ENCODE measurements at regions not wholly inside any gene's neighbourhood (a gene's known extent, or its start where the extent isn't known, plus 50 kb on each side); places are given as distances from the start of the nearest gene placed in this dataset.

DNA sequence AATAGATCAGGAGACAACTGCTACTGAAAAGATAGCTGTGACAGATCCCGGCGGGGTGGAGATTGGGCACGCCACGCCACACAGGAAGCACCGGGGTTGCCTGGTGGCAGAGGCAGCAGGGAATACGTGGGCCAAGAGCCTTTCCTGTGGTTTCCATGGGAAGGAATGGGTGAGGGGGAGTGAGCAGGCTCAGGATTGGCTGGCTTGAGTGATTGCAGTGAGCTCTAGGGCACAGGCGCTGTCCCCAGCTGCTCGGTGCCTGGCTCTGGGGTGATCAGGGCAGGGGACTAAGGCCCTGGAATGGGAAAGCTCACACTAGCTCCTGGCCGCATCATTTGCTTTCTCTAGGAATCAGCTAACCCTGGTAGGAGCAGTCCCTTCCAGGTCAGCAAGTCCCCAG, 166.1 kb downstream of the USP12 start:
- WGBS (ENCODE audit: insufficient coverage, insufficient replicate concordance, low lambda C conversion rate, missing lambda C conversion rate): 82% methylated on average over 9 of the region's 9 CpGs
- ATAC-seq: no peak
- ChIA-PET POLR2A (no interaction called here), RAD21 (ENCODE audit: unreplicated experiment) (no interaction called here), CTCF (interaction anchor here (1.0 kb wide), 1 partner anchor 20 kb away, joined by 4 read pairs; no protein-coding TSS in a partner anchor), SMC1A (ENCODE audit: uncharacterized antibody, unreplicated experiment) (no interaction called here)
- H3K36me3 ChIP-seq (ENCODE audit: control insufficient read depth in 2 of 2, insufficient read depth in 2 of 2, low read length in 1 of 2): no peaks in the 10 kb centered on the region
- H3K27ac ChIP-seq (ENCODE audit: control insufficient read depth, insufficient read depth): no peak overlapping the region
- H3K27me3 ChIP-seq (replicated peaks in 1 of 2; ENCODE audit: control insufficient read depth in 2 of 2, insufficient read depth in 2 of 2, low read length in 1 of 2): peaks cover 7 to 10% of the 10 kb centered on the region in 2 experiments
- no peak overlapping the region for H2AFZ ChIP-seq (ENCODE audit: control insufficient read depth, low read depth, low read length)
- H3K4me2 ChIP-seq (ENCODE audit: control insufficient read depth, insufficient read depth): no peak overlapping the region
- H3K9me3 ChIP-seq (replicated peaks; ENCODE audit: control insufficient read depth, insufficient read depth, low read length): no peaks in the 10 kb centered on the region
- FAIRE-seq: no peak
- intact Hi-C loops (cut with micrococcal nuclease; ENCODE audit: unreplicated experiment): no loop called here
- H4K20me1 ChIP-seq (ENCODE audit: control insufficient read depth, insufficient read depth): no peaks in the 10 kb centered on the region
- no peak for DNase-seq (ENCODE audit: low read depth, low spot score)
- H3K9ac ChIP-seq (ENCODE audit: control insufficient read depth, insufficient read depth, low read length): no peak overlapping the region
- no peaks in the 10 kb centered on the region for H3K4me1 ChIP-seq (ENCODE audit: control insufficient read depth, insufficient read depth, low read length)
- H3K4me3 ChIP-seq: no peak overlapping the region
- H3K79me2 ChIP-seq (ENCODE audit: control insufficient read depth, insufficient read depth, low read length): no peaks in the 10 kb centered on the region
- no TSS peak for BruUV-seq (replicated peaks)
- in situ Hi-C loops (cut with MboI): no loop called here
- TF ChIP-seq, protein P1, sequence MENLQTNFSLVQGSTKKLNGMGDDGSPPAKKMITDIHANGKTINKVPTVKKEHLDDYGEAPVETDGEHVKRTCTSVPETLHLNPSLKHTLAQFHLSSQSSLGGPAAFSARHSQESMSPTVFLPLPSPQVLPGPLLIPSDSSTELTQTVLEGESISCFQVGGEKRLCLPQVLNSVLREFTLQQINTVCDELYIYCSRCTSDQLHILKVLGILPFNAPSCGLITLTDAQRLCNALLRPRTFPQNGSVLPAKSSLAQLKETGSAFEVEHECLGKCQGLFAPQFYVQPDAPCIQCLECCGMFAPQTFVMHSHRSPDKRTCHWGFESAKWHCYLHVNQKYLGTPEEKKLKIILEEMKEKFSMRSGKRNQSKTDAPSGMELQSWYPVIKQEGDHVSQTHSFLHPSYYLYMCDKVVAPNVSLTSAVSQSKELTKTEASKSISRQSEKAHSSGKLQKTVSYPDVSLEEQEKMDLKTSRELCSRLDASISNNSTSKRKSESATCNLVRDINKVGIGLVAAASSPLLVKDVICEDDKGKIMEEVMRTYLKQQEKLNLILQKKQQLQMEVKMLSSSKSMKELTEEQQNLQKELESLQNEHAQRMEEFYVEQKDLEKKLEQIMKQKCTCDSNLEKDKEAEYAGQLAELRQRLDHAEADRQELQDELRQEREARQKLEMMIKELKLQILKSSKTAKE (IDR thresholded peaks at IDR 0.05; ENCODE audit: low read depth, poor library complexity, severe bottlenecking): no peak
- no peak for TF ChIP-seq SUPT20H (IDR thresholded peaks at IDR 0.05; ENCODE audit: borderline replicate concordance, control insufficient read depth, low read depth, low read length)
- TF ChIP-seq CBX5 (IDR thresholded peaks at IDR 0.05; ENCODE audit: low read depth): no peak
- no peak for TF ChIP-seq RAD51 (IDR thresholded peaks at IDR 0.05)
- TF ChIP-seq JUND (IDR thresholded peaks at IDR 0.05; ENCODE audit: low read depth, low read length): no peak
- TF ChIP-seq ZSCAN29 (IDR thresholded peaks at IDR 0.05): no peak
- no peak for TF ChIP-seq SUZ12 (IDR thresholded peaks at IDR 0.05; ENCODE audit: unreplicated experiment)
- TF ChIP-seq, protein P2, sequence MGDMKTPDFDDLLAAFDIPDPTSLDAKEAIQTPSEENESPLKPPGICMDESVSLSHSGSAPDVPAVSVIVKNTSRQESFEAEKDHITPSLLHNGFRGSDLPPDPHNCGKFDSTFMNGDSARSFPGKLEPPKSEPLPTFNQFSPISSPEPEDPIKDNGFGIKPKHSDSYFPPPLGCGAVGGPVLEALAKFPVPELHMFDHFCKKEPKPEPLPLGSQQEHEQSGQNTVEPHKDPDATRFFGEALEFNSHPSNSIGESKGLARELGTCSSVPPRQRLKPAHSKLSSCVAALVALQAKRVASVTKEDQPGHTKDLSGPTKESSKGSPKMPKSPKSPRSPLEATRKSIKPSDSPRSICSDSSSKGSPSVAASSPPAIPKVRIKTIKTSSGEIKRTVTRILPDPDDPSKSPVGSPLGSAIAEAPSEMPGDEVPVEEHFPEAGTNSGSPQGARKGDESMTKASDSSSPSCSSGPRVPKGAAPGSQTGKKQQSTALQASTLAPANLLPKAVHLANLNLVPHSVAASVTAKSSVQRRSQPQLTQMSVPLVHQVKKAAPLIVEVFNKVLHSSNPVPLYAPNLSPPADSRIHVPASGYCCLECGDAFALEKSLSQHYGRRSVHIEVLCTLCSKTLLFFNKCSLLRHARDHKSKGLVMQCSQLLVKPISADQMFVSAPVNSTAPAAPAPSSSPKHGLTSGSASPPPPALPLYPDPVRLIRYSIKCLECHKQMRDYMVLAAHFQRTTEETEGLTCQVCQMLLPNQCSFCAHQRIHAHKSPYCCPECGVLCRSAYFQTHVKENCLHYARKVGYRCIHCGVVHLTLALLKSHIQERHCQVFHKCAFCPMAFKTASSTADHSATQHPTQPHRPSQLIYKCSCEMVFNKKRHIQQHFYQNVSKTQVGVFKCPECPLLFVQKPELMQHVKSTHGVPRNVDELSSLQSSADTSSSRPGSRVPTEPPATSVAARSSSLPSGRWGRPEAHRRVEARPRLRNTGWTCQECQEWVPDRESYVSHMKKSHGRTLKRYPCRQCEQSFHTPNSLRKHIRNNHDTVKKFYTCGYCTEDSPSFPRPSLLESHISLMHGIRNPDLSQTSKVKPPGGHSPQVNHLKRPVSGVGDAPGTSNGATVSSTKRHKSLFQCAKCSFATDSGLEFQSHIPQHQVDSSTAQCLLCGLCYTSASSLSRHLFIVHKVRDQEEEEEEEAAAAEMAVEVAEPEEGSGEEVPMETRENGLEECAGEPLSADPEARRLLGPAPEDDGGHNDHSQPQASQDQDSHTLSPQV (IDR thresholded peaks at IDR 0.05): no peak
- TF ChIP-seq TCF7 (IDR thresholded peaks at IDR 0.05; ENCODE audit: borderline replicate concordance): no peak
- TF ChIP-seq POU2F2 (IDR thresholded peaks at IDR 0.05; ENCODE audit: borderline replicate concordance, low read depth, low read length): no peak
- no peak for TF ChIP-seq KAT2A (conservative IDR thresholded peaks at IDR 0.05; ENCODE audit: control insufficient read depth, low read depth, low read length)
- TF ChIP-seq, protein P3, sequence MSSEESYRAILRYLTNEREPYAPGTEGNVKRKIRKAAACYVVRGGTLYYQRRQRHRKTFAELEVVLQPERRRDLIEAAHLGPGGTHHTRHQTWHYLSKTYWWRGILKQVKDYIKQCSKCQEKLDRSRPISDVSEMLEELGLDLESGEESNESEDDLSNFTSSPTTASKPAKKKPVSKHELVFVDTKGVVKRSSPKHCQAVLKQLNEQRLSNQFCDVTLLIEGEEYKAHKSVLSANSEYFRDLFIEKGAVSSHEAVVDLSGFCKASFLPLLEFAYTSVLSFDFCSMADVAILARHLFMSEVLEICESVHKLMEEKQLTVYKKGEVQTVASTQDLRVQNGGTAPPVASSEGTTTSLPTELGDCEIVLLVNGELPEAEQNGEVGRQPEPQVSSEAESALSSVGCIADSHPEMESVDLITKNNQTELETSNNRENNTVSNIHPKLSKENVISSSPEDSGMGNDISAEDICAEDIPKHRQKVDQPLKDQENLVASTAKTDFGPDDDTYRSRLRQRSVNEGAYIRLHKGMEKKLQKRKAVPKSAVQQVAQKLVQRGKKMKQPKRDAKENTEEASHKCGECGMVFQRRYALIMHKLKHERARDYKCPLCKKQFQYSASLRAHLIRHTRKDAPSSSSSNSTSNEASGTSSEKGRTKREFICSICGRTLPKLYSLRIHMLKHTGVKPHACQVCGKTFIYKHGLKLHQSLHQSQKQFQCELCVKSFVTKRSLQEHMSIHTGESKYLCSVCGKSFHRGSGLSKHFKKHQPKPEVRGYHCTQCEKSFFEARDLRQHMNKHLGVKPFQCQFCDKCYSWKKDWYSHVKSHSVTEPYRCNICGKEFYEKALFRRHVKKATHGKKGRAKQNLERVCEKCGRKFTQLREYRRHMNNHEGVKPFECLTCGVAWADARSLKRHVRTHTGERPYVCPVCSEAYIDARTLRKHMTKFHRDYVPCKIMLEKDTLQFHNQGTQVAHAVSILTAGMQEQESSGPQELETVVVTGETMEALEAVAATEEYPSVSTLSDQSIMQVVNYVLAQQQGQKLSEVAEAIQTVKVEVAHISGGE (CRISPR knock-in tag; IDR thresholded peaks at IDR 0.05): no peak
- TF ChIP-seq RELA (IDR thresholded peaks at IDR 0.05; ENCODE audit: borderline replicate concordance, partially characterized antibody): no peak
- no peak for TF ChIP-seq SMARCA5 (IDR thresholded peaks at IDR 0.05)
- TF ChIP-seq SMAD5 (IDR thresholded peaks at IDR 0.05; ENCODE audit: low read depth): no peak
- TF ChIP-seq TBL1XR1 (IDR thresholded peaks at IDR 0.05; ENCODE audit: low read depth, low read length): no peak

Measured in GM12878 (cell line).